ENCODE measurements at regions not wholly inside any gene's neighbourhood (a gene's known extent, or its start where the extent isn't known, plus 50 kb on each side); places are given as distances from the start of the nearest gene placed in this dataset.

DNA sequence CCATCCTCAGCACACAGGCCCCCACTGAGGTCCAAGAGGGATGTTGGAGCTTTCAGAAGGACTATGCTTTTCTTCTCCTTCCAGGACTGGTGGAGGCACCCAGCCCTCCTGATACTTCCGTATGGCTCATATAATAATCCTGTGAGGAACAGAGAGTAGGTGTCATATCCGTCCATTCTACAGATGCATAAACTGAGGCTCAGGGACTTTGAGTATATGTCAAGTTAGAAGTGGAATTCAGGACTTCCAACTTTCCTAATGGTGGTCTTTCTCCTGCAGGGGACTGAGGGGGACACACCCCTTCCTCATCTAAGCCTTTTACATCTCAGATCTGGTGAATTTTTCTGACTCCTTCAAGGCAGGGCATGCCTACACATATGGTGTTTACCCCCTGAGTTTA, 153.7 kb downstream of the RPS24 start:
- Histone ChIP-seq H2AFZ (ENCODE audit: low read length) (no peak overlapping the region), H3K9ac (ENCODE audit: low read length) (no peak overlapping the region), H3K27me3 (ENCODE audit: low read length) (peaks cover 9% of the 10 kb centered on the region; the same call in 1 of the 2 replicates), H3K27ac (ENCODE audit: low read length) (no peak overlapping the region), H3K36me3 (ENCODE audit: low read depth, low read length) (no peaks in the 10 kb centered on the region), H3K4me2 (ENCODE audit: low read length) (no peak overlapping the region), H3K9me2 (replicated peaks; ENCODE audit: low read length) (no peaks in the 10 kb centered on the region), H3F3A (ENCODE audit: low read length, unreplicated experiment) (no peaks in the 10 kb centered on the region), H3K9me3 (ENCODE audit: low read length) (no peaks in the 10 kb centered on the region), H3K79me2 (ENCODE audit: low read length) (no peaks in the 10 kb centered on the region), H3K4me3 (ENCODE audit: low read length) (no peak overlapping the region), H4K20me1 (ENCODE audit: low read length) (no peaks in the 10 kb centered on the region), H3K4me1 (ENCODE audit: insufficient read depth, low read length) (no peaks in the 10 kb centered on the region)
- POLR2A ChIA-PET (ENCODE audit: unreplicated experiment) = interaction anchor here (0.6 kb wide), 1 partner anchor 21 kb away, joined by 6 read pairs; no protein-coding TSS in a partner anchor
- DNase-seq (no peak), ATAC-seq (no peak)
- BruUV-seq (replicated peaks) = no TSS peak
- CTCF ChIA-PET = no interaction called here
- intact Hi-C loops (cut with micrococcal nuclease) = no loop called here
- TF ChIP-seq EZH2phosphoT487 (IDR thresholded peaks at IDR 0.05; ENCODE audit: borderline replicate concordance, low read length) (no peak), EZH2 (IDR thresholded peaks at IDR 0.05; ENCODE audit: low read length, unreplicated experiment) (no peak), CTCF (conservative IDR thresholded peaks at IDR 0.05; ENCODE audit: low read depth, low read length) (no peak)

DNA sequence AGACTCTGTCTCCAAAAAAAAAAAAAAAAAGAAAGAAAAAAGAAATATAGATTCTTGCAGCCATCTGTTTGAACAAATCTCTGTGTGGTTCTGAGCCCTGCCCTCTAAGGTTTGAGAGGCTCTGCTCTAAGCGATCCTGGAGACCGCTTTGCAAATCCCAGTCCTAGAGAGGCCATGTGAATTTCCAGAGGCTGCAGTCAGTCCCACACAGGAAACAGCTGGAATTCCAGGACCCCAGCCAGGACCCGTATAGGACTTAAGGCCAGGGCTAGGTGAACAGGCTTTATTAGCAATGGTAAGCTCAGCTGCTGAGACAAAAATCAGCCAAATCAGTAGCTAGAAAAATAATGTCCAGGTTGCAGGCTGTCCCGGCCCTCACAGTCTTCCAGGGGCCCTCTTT, 154.8 kb downstream of the RPS24 start:
- no peak for TF ChIP-seq EZH2 (IDR thresholded peaks at IDR 0.05; ENCODE audit: low read length, unreplicated experiment)
- TF ChIP-seq CTCF (conservative IDR thresholded peaks at IDR 0.05; ENCODE audit: low read depth, low read length) = no peak
- no peak for TF ChIP-seq EZH2phosphoT487 (IDR thresholded peaks at IDR 0.05; ENCODE audit: borderline replicate concordance, low read length)
- Histone ChIP-seq H3K36me3 (ENCODE audit: low read depth, low read length) (no peaks in the 10 kb centered on the region), H2AFZ (ENCODE audit: low read length) (no peak overlapping the region), H3K4me2 (ENCODE audit: low read length) (no peak overlapping the region), H3K79me2 (ENCODE audit: low read length) (no peaks in the 10 kb centered on the region), H3K4me3 (ENCODE audit: low read length) (no peak overlapping the region), H3K4me1 (ENCODE audit: insufficient read depth, low read length) (no peaks in the 10 kb centered on the region), H3K27me3 (ENCODE audit: low read length) (peaks cover 12% of the 10 kb centered on the region; the same call in 1 of the 2 replicates), H3K9me2 (replicated peaks; ENCODE audit: low read length) (no peaks in the 10 kb centered on the region), H4K20me1 (ENCODE audit: low read length) (no peaks in the 10 kb centered on the region), H3K27ac (ENCODE audit: low read length) (no peak overlapping the region), H3K9me3 (ENCODE audit: low read length) (no peaks in the 10 kb centered on the region), H3F3A (ENCODE audit: low read length, unreplicated experiment) (no peaks in the 10 kb centered on the region), H3K9ac (ENCODE audit: low read length) (no peak overlapping the region)
- DNase-seq (no peak), ATAC-seq (no peak)
- CTCF ChIA-PET = no interaction called here
- intact Hi-C loops (cut with micrococcal nuclease) = no loop called here
- POLR2A ChIA-PET (ENCODE audit: unreplicated experiment) = no interaction called here
- no TSS peak for BruUV-seq (replicated peaks)

GRCh38 chr10:78190051-78190825, 156.6 kb downstream of the RPS24 start:
- DNase-seq (no peak), ATAC-seq (peak; percentile 18; the same call in 1 of the 2 replicates)
- Histone ChIP-seq H3K9ac (ENCODE audit: low read length) (no peak overlapping the region), H3K4me3 (ENCODE audit: low read length) (no peak overlapping the region), H3K79me2 (ENCODE audit: low read length) (no peaks in the 10 kb centered on the region), H3K9me2 (replicated peaks; ENCODE audit: low read length) (no peaks in the 10 kb centered on the region), H3K27ac (ENCODE audit: low read length) (no peak overlapping the region), H3F3A (ENCODE audit: low read length, unreplicated experiment) (no peaks in the 10 kb centered on the region), H3K9me3 (ENCODE audit: low read length) (no peaks in the 10 kb centered on the region), H2AFZ (ENCODE audit: low read length) (no peak overlapping the region), H3K36me3 (ENCODE audit: low read depth, low read length) (no peaks in the 10 kb centered on the region), H3K4me2 (ENCODE audit: low read length) (no peak overlapping the region), H3K27me3 (ENCODE audit: low read length) (peaks cover 14% of the 10 kb centered on the region; the same call in 1 of the 2 replicates), H3K4me1 (ENCODE audit: insufficient read depth, low read length) (peaks cover 3% of the 10 kb centered on the region; the same call in 1 of the 2 replicates), H4K20me1 (ENCODE audit: low read length) (no peaks in the 10 kb centered on the region)
- CTCF ChIA-PET = interaction anchor here (0.5 kb wide), 1 partner anchor 1928 kb away, joined by 3 read pairs; no protein-coding TSS in a partner anchor
- intact Hi-C loops (cut with micrococcal nuclease) = no loop called here
- BruUV-seq (replicated peaks) = no TSS peak
- no peak for TF ChIP-seq CTCF (conservative IDR thresholded peaks at IDR 0.05; ENCODE audit: low read depth, low read length)
- TF ChIP-seq EZH2phosphoT487 (IDR thresholded peaks at IDR 0.05; ENCODE audit: borderline replicate concordance, low read length) = no peak
- no peak for TF ChIP-seq EZH2 (IDR thresholded peaks at IDR 0.05; ENCODE audit: low read length, unreplicated experiment)
- POLR2A ChIA-PET (ENCODE audit: unreplicated experiment) = no interaction called here

Measured in PC-3 (cell line).